AG10803 (cell line): ENCODE measurements at regions not wholly inside any gene's neighbourhood (a gene's known extent, or its start where the extent isn't known, plus 50 kb on each side); places are given as distances from the start of the nearest gene placed in this dataset.

Experiments
- DNase-seq: peaks from one replicate; pipeline ENCODE4 v3.0.0; 2010; ENCODE audit warnings: low read depth
- H3K4me3 ChIP-seq: 2 replicates; pipeline ENCODE4 v1.5.1; 2011; ENCODE audit warnings: mild to moderate bottlenecking, low read length, control low read depth
- CTCF ChIP-seq: conservative IDR thresholded peaks from 2 replicates; pipeline ENCODE4 v1.5.1; 2011; ENCODE audit warnings: mild to moderate bottlenecking, low read length, control low read depth, inconsistent platforms

GRCh38 chr2:78910376-78910775 is 115.1 kb upstream of the REG3G start:
- no peak overlapping the region for H3K4me3 ChIP-seq
- no peak for TF ChIP-seq CTCF
- no peak for DNase-seq

GRCh38 chr2:78913257-78913656 is 112.2 kb upstream of the REG3G start:
- H3K4me3 ChIP-seq = no peak overlapping the region
- no peak for DNase-seq
- TF ChIP-seq CTCF = no peak

- no peak overlapping the region for H3K4me3 ChIP-seq
- TF ChIP-seq CTCF = no peak
- no peak for DNase-seq
Measured at GRCh38 chr2:78925258-78925657, 100.2 kb upstream of the REG3G start.

- DNase-seq = no peak
- no peak for TF ChIP-seq CTCF
- no peak overlapping the region for H3K4me3 ChIP-seq
Measured at GRCh38 chr2:78928502-78928901, 97.0 kb upstream of the REG3G start.

GRCh38 chr2:78940998-78941397 is 84.5 kb upstream of the REG3G start:
- TF ChIP-seq CTCF = no peak
- DNase-seq = no peak
- no peak overlapping the region for H3K4me3 ChIP-seq

- no peak for TF ChIP-seq CTCF
- H3K4me3 ChIP-seq = no peak overlapping the region
- no peak for DNase-seq
Measured at GRCh38 chr2:78941751-78942150, 83.8 kb upstream of the REG3G start.

- no peak overlapping the region for H3K4me3 ChIP-seq
- no peak for DNase-seq
- TF ChIP-seq CTCF = no peak
Measured at GRCh38 chr2:78963881-78964280, 61.6 kb upstream of the REG3G start.
